RWPE2 (cell line): ENCODE measurements at regions not wholly inside any gene's neighbourhood (a gene's known extent, or its start where the extent isn't known, plus 50 kb on each side); places are given as distances from the start of the nearest gene placed in this dataset.

Experiments used
- ATAC-seq: fragments of 200-7000 bp; cut with Tn5 transposase; 3 replicates; pipeline ENCODE4 v1.9.1; 2021; ENCODE audit warnings: low read depth
- DNase-seq: peaks from one replicate; pipeline ENCODE4 v3.0.0-alpha.2; 2020; ENCODE audit warnings: low spot score
- H3K27ac ChIP-seq: fragments of 450-650 bp; 2 replicates; pipeline ENCODE4 v1.5.1; 2017; ENCODE audit warnings: mild to moderate bottlenecking; ENCODE audit not compliant: poor library complexity, severe bottlenecking
- H3K27me3 ChIP-seq: fragments of 250-450 bp; sonication (Bioruptor Pico); 2 replicates; pipeline ENCODE4 v1.5.1; 2021; ENCODE audit warnings: mild to moderate bottlenecking, moderate library complexity; ENCODE audit not compliant: insufficient read depth, poor library complexity, severe bottlenecking
- H3K36me3 ChIP-seq: fragments of 250-450 bp; sonication (Bioruptor Pico); 2 replicates; pipeline ENCODE4 v1.5.1; 2020; ENCODE audit warnings: low read depth, mild to moderate bottlenecking, moderate library complexity
- H3K4me1 ChIP-seq: fragments of 250-450 bp; sonication (Bioruptor Pico); 2 replicates; pipeline ENCODE4 v1.5.1; 2021; ENCODE audit warnings: mild to moderate bottlenecking, moderate library complexity; ENCODE audit not compliant: insufficient read depth, poor library complexity, severe bottlenecking
- H3K4me3 ChIP-seq: fragments of 250-450 bp; sonication (Bioruptor Pico); 2 replicates; pipeline ENCODE4 v1.5.1; 2021; ENCODE audit warnings: mild to moderate bottlenecking, moderate library complexity; ENCODE audit not compliant: severe bottlenecking
- H3K9me3 ChIP-seq: fragments of 250-450 bp; sonication (Bioruptor Pico); 2 replicates; pipeline ENCODE4 v1.5.1; 2021; ENCODE audit warnings: mild to moderate bottlenecking, moderate library complexity; ENCODE audit not compliant: severe bottlenecking
- TF ChIP-seq, protein P1 (sequence below): fragments of 450-650 bp; IDR thresholded peaks from one replicate; pipeline ENCODE4 v1.5.1; 2017; ENCODE audit warnings: mild to moderate bottlenecking, moderate library complexity; ENCODE audit not compliant: poor library complexity, severe bottlenecking

DNA sequence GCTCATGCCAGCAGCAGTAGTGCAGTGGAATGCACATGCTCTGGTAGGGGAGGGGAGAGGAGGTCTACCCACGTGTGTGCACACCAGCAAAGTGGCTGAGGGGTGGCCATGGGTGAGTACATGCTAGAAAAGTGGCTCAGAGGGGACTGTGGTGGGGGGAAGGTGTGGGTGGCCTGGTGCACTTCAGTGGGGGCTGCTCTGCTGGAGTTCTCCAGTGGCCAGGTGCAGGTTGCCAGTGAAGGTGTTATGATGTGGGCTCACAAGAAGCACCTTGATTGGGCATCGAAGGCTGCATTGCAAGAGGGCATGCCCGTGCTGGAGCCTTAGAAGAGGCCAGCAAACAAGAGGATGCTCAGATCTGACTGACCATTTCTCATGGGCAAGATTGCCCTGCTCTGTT lies 613.6 kb upstream of the PHF14 start:
- no peaks in the 10 kb centered on the region for H3K4me1 ChIP-seq
- H3K4me3 ChIP-seq: no peak overlapping the region
- no peaks in the 10 kb centered on the region for H3K27me3 ChIP-seq
- no peaks in the 10 kb centered on the region for H3K36me3 ChIP-seq
- DNase-seq (no peak), ATAC-seq (no peak)
- TF ChIP-seq, protein P1, sequence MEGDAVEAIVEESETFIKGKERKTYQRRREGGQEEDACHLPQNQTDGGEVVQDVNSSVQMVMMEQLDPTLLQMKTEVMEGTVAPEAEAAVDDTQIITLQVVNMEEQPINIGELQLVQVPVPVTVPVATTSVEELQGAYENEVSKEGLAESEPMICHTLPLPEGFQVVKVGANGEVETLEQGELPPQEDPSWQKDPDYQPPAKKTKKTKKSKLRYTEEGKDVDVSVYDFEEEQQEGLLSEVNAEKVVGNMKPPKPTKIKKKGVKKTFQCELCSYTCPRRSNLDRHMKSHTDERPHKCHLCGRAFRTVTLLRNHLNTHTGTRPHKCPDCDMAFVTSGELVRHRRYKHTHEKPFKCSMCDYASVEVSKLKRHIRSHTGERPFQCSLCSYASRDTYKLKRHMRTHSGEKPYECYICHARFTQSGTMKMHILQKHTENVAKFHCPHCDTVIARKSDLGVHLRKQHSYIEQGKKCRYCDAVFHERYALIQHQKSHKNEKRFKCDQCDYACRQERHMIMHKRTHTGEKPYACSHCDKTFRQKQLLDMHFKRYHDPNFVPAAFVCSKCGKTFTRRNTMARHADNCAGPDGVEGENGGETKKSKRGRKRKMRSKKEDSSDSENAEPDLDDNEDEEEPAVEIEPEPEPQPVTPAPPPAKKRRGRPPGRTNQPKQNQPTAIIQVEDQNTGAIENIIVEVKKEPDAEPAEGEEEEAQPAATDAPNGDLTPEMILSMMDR: no peak
- H3K27ac ChIP-seq: no peak overlapping the region
- H3K9me3 ChIP-seq: no peaks in the 10 kb centered on the region

DNA sequence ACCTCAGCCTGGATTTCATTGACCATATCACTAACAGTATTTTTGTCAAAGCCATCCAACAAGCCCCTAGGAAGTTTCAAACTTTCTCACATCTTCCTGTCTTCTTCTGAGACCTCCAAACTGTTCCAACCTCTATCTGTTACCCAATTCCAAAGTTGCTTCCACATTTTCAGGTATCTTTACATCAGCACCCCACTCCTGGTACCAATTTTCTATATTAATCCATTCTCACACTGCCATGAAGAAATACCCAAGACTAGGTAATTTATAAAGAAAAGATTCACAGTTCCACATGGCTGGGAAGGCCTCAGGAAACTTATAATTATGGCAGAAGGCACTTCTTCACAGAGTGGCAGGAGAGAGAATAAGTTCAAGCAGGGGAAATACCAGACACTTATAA lies 571.9 kb upstream of the PHF14 start:
- H3K27me3 ChIP-seq: no peaks in the 10 kb centered on the region
- no peak for ATAC-seq
- no peak overlapping the region for H3K4me3 ChIP-seq
- TF ChIP-seq, protein P1: no peak
- no peak overlapping the region for H3K27ac ChIP-seq
- H3K9me3 ChIP-seq: no peaks in the 10 kb centered on the region
- H3K36me3 ChIP-seq: no peaks in the 10 kb centered on the region
- no peaks in the 10 kb centered on the region for H3K4me1 ChIP-seq
- DNase-seq: no peak

DNA sequence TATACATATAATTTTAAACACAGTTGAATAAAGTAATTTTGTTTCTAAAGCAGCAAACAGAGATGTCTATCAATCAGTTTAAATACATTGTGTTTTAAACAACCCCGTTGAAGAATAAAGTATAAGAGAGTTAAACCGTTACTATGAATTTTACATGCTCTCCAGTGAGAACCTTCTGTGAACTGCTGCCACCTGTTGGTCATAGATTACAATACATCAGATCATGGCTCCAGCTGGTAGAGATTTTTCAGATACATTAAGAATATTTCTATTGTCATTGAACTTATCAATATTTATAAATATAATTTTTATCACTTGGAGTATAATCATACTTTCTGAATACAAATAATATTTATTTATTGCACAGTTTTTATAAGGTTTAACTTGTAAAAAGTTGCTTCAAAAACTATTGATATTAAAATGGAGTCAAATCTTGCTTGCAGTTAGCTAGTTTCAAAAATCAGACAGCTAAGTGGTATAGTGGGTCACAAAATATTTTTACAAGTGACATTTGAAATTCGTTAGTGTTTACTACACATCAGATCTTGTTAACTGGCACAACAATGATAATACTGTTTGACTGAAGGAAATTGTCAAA lies 561.2 kb upstream of the PHF14 start:
- DNase-seq (no peak), ATAC-seq (no peak)
- Histone ChIP-seq H3K9me3 (no peaks in the 10 kb centered on the region), H3K4me3 (no peak overlapping the region), H3K4me1 (no peaks in the 10 kb centered on the region), H3K27ac (no peak overlapping the region), H3K27me3 (no peaks in the 10 kb centered on the region), H3K36me3 (no peaks in the 10 kb centered on the region)
- TF ChIP-seq, protein P1: peak; percentile 85

DNA sequence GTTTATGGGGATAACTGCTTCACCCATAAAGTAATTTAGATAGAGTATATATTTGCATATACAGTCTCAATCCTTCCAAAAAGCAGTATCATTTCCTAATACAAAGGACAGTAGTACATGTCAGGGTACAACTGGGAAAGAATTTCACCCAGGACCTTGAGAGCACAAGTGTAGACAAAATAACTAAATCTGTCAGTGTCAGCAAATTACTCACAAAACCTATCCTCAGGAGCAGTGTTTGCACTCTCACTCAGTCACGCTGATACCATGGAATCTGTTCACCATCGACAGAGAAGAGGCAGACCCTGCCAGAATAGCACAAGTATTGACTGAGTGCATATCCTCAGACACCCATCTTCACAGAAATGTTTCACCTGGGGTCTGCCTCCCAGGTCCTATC lies 554.7 kb upstream of the PHF14 start:
- DNase-seq: no peak
- Histone ChIP-seq H3K9me3 (no peaks in the 10 kb centered on the region), H3K27me3 (no peaks in the 10 kb centered on the region), H3K27ac (no peak overlapping the region), H3K4me3 (no peak overlapping the region), H3K4me1 (no peaks in the 10 kb centered on the region), H3K36me3 (no peaks in the 10 kb centered on the region)
- no peak for ATAC-seq
- TF ChIP-seq, protein P1: no peak

DNA sequence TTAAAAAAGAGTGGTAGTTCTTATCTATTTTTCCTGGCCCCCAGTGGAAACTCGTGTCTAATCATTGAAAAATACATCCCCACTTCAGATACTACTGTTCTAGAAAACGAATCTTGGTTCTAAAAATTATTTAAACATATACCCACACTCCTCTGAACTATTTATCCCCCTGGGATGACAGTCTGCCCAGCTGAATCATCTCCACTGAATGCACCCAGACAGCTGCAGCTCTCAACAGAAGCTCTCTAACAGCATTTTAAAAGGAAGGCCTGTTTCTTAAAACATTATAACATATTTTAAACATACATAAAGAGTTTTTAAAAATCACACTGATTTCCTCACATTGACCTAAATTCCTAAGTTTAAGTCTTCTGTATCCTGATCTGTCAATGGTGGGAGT lies 544.6 kb upstream of the PHF14 start:
- Histone ChIP-seq H3K4me3 (no peak overlapping the region), H3K4me1 (no peaks in the 10 kb centered on the region), H3K27ac (no peak overlapping the region), H3K27me3 (no peaks in the 10 kb centered on the region), H3K36me3 (no peaks in the 10 kb centered on the region), H3K9me3 (no peaks in the 10 kb centered on the region)
- DNase-seq (no peak), ATAC-seq (no peak)
- TF ChIP-seq, protein P1: no peak
